Cardiac muscle cell (in vitro differentiated cells and primary cell): ENCODE measurements at regions not wholly inside any gene's neighbourhood (a gene's known extent, or its start where the extent isn't known, plus 50 kb on each side); places are given as distances from the start of the nearest gene placed in this dataset.
"Not testable (repeated sequence)": the region's sequence is repeated elsewhere in the genome, so short reads cannot be mapped to it uniquely, and the experiment has no call there.

Experiments
- DNase-seq, 2 donors: peaks; one replicate each; pipeline versions ENCODE4 v3.0.0 to v3.0.0-alpha.2; 2010 to 2017; ENCODE audit warnings: low read depth in 1 of 2, low spot score in 1 of 2
- H3K27ac ChIP-seq: fragments of 200-600 bp; sonication (generic); 2 replicates; pipeline ENCODE4 v1.5.1; 2016
- H3K27me3 ChIP-seq: fragments of 200-600 bp; sonication (generic); 2 replicates; pipeline ENCODE4 v1.6.0; 2016; ENCODE audit warnings: control low read depth
- H3K36me3 ChIP-seq: fragments of 200-600 bp; sonication (generic); 2 replicates; pipeline ENCODE4 v1.5.1; 2016; ENCODE audit warnings: control low read depth
- H3K4me1 ChIP-seq: fragments of 200-600 bp; sonication (generic); 2 replicates; pipeline ENCODE4 v1.8.1; 2017; ENCODE audit warnings: low read depth, mild to moderate bottlenecking, mixed run types
- H3K4me3 ChIP-seq: fragments of 200-600 bp; sonication (generic); 2 replicates; pipeline ENCODE4 v1.5.1; 2016; ENCODE audit warnings: mild to moderate bottlenecking
- H3K9me3 ChIP-seq: fragments of 200-600 bp; sonication (generic); 2 replicates; pipeline ENCODE4 v1.5.1; 2017; ENCODE audit warnings: low read depth, mild to moderate bottlenecking, control low read depth
- TF ChIP-seq, protein P1 (sequence below): IDR thresholded peaks from 2 replicates; pipeline ENCODE4 v1.5.1; 2012; ENCODE audit warnings: low read depth, mild to moderate bottlenecking, low read length

DNA sequence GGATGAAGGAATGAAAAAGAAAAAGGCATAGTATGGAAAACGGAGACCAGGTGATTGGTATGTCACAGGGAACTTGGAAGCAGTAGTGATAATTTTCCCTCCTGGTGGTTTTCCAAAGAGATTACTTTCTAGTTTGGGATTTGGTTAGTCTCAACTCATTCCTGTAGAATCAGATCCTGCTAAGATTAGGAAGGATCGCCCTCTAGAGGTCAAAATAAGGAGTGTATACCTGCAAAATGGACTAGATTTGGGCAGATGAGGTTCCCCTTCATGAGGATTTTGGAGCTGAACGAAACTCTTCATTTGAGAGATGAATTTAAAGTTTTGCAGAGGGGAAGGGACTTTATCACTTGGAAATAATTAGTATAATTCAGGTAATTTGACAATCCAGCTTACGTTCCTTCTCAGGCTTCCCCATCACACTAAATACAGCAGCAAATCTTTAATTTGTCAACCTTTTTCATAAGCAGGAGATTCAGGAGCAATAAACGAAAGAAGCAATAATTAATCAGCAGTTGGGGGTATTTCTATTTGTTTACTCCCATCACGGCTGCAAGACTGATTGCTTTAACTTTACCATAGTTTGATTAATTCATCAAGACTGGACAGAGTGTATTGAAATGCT lies 65.2 kb downstream of the CCDC195 start:
- TF ChIP-seq, protein P1, sequence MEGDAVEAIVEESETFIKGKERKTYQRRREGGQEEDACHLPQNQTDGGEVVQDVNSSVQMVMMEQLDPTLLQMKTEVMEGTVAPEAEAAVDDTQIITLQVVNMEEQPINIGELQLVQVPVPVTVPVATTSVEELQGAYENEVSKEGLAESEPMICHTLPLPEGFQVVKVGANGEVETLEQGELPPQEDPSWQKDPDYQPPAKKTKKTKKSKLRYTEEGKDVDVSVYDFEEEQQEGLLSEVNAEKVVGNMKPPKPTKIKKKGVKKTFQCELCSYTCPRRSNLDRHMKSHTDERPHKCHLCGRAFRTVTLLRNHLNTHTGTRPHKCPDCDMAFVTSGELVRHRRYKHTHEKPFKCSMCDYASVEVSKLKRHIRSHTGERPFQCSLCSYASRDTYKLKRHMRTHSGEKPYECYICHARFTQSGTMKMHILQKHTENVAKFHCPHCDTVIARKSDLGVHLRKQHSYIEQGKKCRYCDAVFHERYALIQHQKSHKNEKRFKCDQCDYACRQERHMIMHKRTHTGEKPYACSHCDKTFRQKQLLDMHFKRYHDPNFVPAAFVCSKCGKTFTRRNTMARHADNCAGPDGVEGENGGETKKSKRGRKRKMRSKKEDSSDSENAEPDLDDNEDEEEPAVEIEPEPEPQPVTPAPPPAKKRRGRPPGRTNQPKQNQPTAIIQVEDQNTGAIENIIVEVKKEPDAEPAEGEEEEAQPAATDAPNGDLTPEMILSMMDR: peak; percentile 78
- DNase-seq: peak; percentile 63 to 69

DNA sequence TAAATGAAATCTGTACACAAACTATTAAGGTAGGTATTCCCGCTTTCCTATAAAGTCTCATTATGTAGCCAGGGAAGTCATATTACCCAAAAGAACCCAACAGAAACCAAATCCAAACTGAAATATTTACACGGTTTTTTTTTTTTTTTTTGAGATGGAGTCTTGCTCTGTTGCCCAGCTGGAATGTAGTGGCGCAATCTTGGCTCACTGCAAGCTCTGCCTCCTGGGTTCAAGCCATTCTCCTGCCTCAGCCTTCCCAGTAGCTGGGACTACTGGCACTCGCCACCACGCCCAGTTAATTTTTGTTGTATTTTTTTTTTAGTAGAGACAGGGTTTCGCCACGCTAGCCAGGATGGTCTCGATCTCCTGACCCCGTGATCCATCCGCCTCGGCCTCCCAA lies 62.5 kb upstream of the CUL3 start:
- H3K4me3 ChIP-seq, H3K4me1 ChIP-seq, DNase-seq, H3K27me3 ChIP-seq, H3K27ac ChIP-seq, H3K36me3 ChIP-seq, H3K9me3 ChIP-seq: not testable (repeated sequence)

More for the DNA sequence above, 65.2 kb downstream of the CCDC195 start:
- no peak overlapping the region for H3K4me3 ChIP-seq
- H3K9me3 ChIP-seq: no peaks in the 10 kb centered on the region
- H3K27me3 ChIP-seq: no peaks in the 10 kb centered on the region
- H3K4me1 ChIP-seq: no peaks in the 10 kb centered on the region
- H3K27ac ChIP-seq: no peak overlapping the region
- H3K36me3 ChIP-seq: no peaks in the 10 kb centered on the region

DNA sequence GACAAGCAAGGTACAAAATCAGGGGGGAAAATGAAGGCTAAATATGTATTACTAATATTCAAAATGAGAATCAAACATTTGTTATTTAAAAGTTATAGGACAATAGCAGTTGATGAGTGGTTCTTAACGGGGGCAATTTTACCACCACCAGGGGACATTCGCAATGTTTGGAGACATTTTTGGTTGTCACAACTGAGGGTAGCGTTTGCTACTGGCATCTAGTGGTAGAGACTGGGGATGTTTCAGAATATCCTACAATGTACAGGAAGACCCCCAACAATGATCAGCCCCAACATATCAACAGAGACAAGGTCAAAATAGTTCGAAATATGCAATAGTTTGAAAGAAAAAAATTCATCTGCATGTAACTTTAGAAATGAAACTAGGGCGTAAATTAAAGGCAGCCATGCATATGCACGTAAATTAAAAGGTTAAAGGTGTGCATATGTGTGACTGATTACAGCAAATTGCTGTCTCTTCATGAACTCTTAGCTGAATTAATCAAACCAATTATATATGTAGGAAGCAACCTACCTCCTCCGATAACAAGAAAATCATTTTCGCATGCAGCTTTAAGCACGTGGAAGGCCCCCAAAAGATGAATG lies 61.2 kb upstream of the CUL3 start:
- peak; percentile 26 to 30 for DNase-seq
- TF ChIP-seq, protein P1: peak; percentile 67
- Histone ChIP-seq H3K27me3 (no peaks in the 10 kb centered on the region), H3K36me3 (no peaks in the 10 kb centered on the region), H3K4me3 (no peak overlapping the region), H3K27ac (no peak overlapping the region), H3K4me1 (no peaks in the 10 kb centered on the region), H3K9me3 (no peaks in the 10 kb centered on the region)

DNA sequence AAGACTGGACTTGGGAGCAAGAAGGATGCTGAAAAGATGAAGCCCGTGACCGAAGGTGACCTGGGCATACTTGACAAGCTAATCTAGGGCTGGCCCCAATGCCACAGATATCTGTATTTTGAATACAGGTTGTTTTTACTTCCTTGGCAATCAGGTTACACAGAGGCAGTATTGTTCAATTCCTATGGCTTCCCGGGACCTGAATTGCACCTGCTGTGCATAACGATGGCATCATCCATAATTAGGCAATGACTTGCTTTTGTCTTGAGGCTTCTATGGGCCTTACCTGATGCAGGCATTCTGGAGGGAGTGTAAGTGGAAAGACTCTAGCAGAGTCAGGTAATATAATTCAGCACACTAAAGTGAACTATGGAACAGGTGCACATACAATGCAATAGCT lies 60.6 kb upstream of the CUL3 start:
- TF ChIP-seq, protein P1: no peak
- DNase-seq: no peak
- H3K4me1 ChIP-seq: no peaks in the 10 kb centered on the region

DNA sequence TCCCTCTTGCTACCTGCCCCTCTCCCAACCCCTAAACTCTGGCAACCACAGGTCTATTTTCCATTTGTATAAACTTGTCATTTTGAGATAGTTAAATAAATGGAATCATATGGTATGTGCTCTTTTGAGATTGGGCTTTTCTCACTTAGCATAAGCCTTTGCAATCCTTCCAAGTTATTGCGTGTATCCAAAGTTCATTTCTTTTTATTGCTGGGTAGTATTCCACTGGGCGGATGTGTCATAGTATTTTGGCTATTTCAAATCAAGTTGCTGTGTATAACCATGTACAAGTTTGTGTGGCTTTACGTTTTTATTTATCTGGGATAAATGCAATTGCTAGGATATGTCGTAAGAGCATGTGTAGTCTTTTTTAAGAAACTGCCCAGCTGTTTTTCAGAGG lies 55.5 kb upstream of the CUL3 start:
- no peaks in the 10 kb centered on the region for H3K4me1 ChIP-seq
- H3K27me3 ChIP-seq: no peaks in the 10 kb centered on the region
- no peak for DNase-seq
- no peaks in the 10 kb centered on the region for H3K9me3 ChIP-seq
- TF ChIP-seq, protein P1: no peak
- no peak overlapping the region for H3K4me3 ChIP-seq
- no peak overlapping the region for H3K27ac ChIP-seq
- H3K36me3 ChIP-seq: no peaks in the 10 kb centered on the region

More for the DNA sequence above, 60.6 kb upstream of the CUL3 start:
- H3K27ac ChIP-seq: no peak overlapping the region
- no peaks in the 10 kb centered on the region for H3K9me3 ChIP-seq
- H3K36me3 ChIP-seq: no peaks in the 10 kb centered on the region
- H3K4me3 ChIP-seq: no peak overlapping the region
- no peaks in the 10 kb centered on the region for H3K27me3 ChIP-seq

DNA sequence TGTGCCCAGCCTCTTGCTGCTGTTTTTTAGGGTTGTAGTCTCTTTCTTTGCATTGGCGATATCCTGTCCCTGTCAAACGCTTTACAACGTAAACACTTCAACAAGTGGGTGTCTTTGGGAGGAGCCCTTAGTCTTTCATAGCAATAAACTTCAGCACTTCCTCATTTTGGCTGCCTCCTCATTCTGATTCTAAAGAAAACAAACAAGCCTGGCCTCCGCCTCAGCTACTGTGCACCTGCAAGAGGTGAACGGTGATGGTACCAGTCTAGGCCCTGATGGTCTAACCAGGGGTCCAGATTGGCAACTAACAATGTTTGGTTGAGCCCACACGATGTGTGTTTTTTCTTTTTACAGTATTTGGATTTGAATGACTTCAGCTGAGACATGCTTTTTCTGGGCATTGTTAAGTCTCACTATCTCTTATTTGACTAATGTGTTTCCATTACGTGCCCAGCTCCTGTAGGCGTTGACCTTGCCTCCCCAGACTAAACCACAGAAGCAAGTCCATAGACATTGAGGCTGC lies 53.2 kb upstream of the CUL3 start:
- no peak for DNase-seq
- Histone ChIP-seq H3K4me1 (no peaks in the 10 kb centered on the region), H3K27ac (no peak overlapping the region), H3K36me3 (no peaks in the 10 kb centered on the region), H3K9me3 (no peaks in the 10 kb centered on the region), H3K27me3 (no peaks in the 10 kb centered on the region), H3K4me3 (no peak overlapping the region)
- TF ChIP-seq, protein P1: no peak
